Stomach smooth muscle (tissue), 2 donors: ENCODE measurements at regions not wholly inside any gene's neighbourhood (a gene's known extent, or its start where the extent isn't known, plus 50 kb on each side); places are given as distances from the start of the nearest gene placed in this dataset.

Experiments
- H3K27ac ChIP-seq: one replicate; pipeline ENCODE4 v1.7.0; 2013; ENCODE audit warnings: mild to moderate bottlenecking, low read length, inconsistent platforms
- H3K27me3 ChIP-seq, 2 donors: one replicate each; pipeline ENCODE4 v1.7.0; 2013; ENCODE audit warnings: low read length in 2 of 2; ENCODE audit not compliant: insufficient read depth in 2 of 2, control insufficient read depth in 1 of 2
- H3K36me3 ChIP-seq, 2 donors: one replicate each; pipeline ENCODE4 v1.7.0; 2013; ENCODE audit warnings: low read length in 2 of 2; ENCODE audit not compliant: control insufficient read depth in 2 of 2, insufficient read depth in 2 of 2
- H3K4me1 ChIP-seq: one replicate; pipeline ENCODE4 v1.7.0; 2013; ENCODE audit warnings: low read length; ENCODE audit not compliant: control insufficient read depth, insufficient read depth
- H3K4me3 ChIP-seq, 2 donors: one replicate each; pipeline ENCODE4 v1.7.0; 2013; ENCODE audit warnings: low read length in 2 of 2
- H3K9ac ChIP-seq, 2 donors: one replicate each; pipeline ENCODE4 v1.7.0; 2013; ENCODE audit warnings: low read length in 2 of 2, mild to moderate bottlenecking in 1 of 2
- H3K9me3 ChIP-seq, 2 donors: one replicate each; pipeline ENCODE4 v1.7.0; 2013; ENCODE audit warnings: low read length in 2 of 2; ENCODE audit not compliant: control insufficient read depth in 2 of 2
- donor health status: healthy.
- donor health status: Pancreatic carcinoma.

DNA sequence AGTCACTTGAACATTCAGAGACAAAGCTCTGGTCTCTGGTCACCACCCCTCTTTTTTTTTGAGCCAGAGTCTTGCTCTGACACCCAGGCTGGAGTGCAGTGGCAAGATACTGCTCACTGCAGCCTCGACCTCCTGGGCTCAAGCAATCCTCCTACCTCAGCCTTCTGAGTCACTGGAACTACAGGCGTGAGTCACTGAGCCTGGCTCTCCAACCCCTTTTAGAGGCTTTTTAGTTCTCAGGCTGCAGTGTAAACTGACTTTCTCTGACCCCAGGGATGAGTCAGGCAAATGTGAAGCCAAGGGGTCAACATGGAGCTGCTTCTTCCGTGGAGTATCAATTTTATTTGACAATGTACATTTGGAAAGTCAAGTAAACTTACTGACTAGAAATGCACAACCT, 229.2 kb downstream of the PTTG2 start:
- no peaks in the 10 kb centered on the region for H3K27me3 ChIP-seq
- no peaks in the 10 kb centered on the region for H3K36me3 ChIP-seq
- peak overlapping the region; percentile 6 for H3K27ac ChIP-seq
- no peak overlapping the region for H3K9ac ChIP-seq
- peaks cover 25% of the 10 kb centered on the region for H3K4me1 ChIP-seq
- H3K9me3 ChIP-seq = no peaks in the 10 kb centered on the region
- H3K4me3 ChIP-seq = no peak overlapping the region

DNA sequence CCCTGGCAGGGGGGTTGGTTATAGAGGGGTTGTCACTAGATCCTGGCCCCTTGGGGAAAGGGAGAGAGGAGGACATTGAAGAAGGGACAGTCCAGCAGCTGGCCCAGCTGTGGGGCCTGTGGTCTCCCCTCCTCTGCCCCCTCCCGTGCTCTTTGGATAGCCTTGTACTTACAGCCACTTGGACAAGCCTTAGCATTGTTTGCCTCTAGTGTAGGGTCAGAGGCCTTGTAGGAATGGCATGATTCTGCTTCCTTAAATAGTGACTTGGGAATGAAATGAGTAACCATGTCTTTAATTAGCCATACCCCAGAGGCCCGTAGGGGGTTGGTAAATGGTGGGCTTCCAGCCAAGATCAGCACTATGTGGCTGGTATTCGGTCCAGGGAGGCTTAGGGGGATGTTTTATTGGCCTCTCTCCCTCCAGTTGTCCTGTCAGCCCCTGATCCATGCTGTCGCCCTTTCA, 230.6 kb downstream of the PTTG2 start:
- H3K27ac ChIP-seq = peak overlapping the region; percentile 50
- H3K36me3 ChIP-seq = no peaks in the 10 kb centered on the region
- peaks cover 0 to 6% of the 10 kb centered on the region in 2 donors for H3K9me3 ChIP-seq
- H3K4me1 ChIP-seq = peaks cover 25% of the 10 kb centered on the region
- peak overlapping the region; percentile 29 to 35 for H3K4me3 ChIP-seq
- H3K9ac ChIP-seq = peak overlapping the region in 1 of 2 donors; percentile 25
- H3K27me3 ChIP-seq = no peaks in the 10 kb centered on the region

DNA sequence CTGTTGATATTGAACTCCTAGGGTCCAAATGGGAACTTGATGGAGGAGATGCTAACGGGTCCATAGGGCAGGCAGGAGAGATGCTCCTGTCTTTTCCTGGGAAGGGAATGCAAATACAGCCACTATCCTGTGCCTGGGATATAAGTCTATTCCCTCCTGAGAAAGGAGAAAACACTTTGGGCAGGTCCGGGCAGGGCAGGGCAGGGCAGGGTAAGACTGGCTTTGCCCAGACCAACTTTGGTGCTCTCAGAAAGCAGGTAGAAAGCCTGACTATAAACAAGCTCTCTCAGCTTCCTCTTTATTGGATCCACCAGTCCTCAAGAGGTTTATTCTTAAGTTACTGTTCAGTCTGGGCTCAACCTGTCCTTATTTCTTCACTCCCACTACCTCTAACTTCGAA, 232.3 kb downstream of the PTTG2 start:
- no peak overlapping the region for H3K27ac ChIP-seq
- H3K4me1 ChIP-seq = peaks cover 25% of the 10 kb centered on the region
- H3K36me3 ChIP-seq = no peaks in the 10 kb centered on the region
- no peak overlapping the region for H3K9ac ChIP-seq
- no peaks in the 10 kb centered on the region for H3K27me3 ChIP-seq
- no peak overlapping the region for H3K4me3 ChIP-seq
- peaks cover 0 to 7% of the 10 kb centered on the region in 2 donors for H3K9me3 ChIP-seq

DNA sequence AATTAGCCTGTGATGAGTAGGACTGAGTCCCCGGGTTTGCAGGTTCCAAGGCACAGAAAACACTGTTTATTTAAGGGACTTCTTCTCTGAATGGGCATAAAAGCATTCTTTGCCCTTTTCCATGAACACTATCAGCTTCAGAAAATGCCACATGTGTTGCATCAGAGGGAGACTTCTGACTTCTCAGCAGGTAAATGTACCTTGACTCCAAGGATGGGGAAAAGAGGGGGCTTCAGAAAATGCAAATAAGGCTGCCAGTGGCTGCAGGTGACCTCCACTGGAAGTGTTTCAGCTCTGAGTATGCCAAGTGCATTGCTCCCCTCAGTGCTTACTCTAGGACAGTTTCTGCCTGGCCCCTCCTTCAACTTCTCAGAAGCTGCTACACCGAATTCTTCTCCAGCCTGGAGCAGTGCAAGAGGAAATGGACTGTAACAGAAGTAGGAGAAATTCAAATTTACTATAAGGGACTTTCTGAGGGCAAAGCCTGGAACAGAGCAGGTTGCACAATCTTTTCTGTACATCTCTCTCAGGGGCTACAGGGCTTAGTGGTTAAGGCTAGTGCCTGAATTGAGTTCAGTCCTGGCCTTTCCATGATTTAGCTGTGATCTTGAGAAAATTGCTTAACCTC, 233.2 kb downstream of the PTTG2 start:
- Histone ChIP-seq H3K27me3 (no peaks in the 10 kb centered on the region), H3K4me3 (no peak overlapping the region), H3K4me1 (peaks cover 25% of the 10 kb centered on the region), H3K36me3 (no peaks in the 10 kb centered on the region), H3K9ac (no peak overlapping the region), H3K9me3 (peaks cover 0 to 7% of the 10 kb centered on the region in 2 donors), H3K27ac (no peak overlapping the region)

DNA sequence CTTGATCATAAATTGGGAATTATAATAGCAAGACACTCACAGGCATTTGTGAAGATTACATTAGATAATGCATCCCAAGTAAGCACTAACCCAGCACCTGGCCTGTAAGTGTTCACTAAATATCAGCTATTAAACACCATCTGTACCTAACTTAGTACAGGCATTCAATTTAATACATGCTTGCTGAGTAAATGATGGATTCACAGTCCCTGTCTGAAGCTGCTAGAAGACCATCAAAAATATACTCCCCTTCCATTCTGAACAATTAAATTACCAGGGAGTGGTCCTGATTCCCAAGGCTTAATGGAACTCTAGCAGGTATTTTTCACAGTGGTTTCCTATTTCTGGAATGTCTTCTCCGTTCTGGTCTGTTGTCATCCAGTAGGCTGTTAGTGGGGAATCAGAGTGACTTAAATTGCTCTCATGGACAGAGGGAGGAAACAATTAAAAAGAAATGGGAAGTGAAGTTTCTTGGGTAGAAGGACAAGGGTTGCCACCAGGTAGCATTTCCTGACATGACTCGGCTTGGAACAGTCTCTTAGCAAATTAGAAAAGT, 233.9 kb downstream of the PTTG2 start:
- H3K9me3 ChIP-seq = peaks cover 0 to 7% of the 10 kb centered on the region in 2 donors
- H3K27me3 ChIP-seq = no peaks in the 10 kb centered on the region
- no peaks in the 10 kb centered on the region for H3K36me3 ChIP-seq
- no peak overlapping the region for H3K4me3 ChIP-seq
- H3K4me1 ChIP-seq = peaks cover 23% of the 10 kb centered on the region
- no peak overlapping the region for H3K9ac ChIP-seq
- H3K27ac ChIP-seq = no peak overlapping the region

DNA sequence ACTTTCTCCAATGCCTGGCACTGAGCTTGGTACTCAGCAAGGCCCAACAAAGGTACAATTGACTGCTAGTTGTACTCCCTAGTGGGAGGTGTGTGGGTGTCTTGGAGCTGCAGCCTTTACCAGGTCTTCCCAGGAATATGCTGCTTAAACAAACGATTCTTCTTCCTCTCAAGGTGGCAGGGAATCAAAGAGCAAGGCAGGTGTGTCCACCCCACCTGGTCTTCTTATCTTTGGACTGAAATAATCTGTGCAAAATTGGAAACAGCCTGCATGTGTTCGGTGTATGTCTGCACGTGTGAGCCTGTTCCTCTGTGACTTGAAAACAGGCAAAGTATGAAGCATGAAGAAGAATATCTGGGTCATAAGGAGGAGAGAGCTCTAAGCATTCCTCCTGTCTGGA, 235.3 kb downstream of the PTTG2 start:
- H3K9me3 ChIP-seq = peaks cover 0 to 7% of the 10 kb centered on the region in 2 donors
- H3K4me3 ChIP-seq = peak overlapping the region in 1 of 2 donors; percentile 13
- H3K9ac ChIP-seq = no peak overlapping the region
- H3K27me3 ChIP-seq = no peaks in the 10 kb centered on the region
- H3K4me1 ChIP-seq = peaks cover 16% of the 10 kb centered on the region
- H3K36me3 ChIP-seq = no peaks in the 10 kb centered on the region
- no peak overlapping the region for H3K27ac ChIP-seq

DNA sequence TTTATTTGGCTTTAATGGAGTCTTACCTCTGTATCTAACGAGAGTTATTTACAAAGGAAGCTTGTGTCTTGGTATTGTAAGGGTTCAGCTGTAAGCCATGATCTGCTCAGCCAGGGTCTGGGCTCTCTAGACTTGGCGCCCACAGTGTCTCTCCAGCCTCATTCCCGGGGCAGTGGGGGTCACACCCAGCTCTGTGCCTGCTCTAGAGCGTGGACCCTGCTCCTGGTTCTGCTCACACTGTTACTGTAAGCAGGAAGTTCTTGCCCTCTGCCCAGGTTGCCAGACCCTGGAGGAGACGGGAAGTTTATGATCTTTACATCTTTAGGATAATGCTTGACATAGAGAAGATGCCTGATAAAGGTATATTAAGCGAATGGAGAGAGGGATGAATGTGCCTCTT, 235.7 kb downstream of the PTTG2 start:
- Histone ChIP-seq H3K4me1 (peaks cover 12% of the 10 kb centered on the region), H3K27me3 (no peaks in the 10 kb centered on the region), H3K36me3 (no peaks in the 10 kb centered on the region), H3K9ac (no peak overlapping the region), H3K4me3 (no peak overlapping the region), H3K9me3 (peaks cover 0 to 7% of the 10 kb centered on the region in 2 donors), H3K27ac (no peak overlapping the region)

DNA sequence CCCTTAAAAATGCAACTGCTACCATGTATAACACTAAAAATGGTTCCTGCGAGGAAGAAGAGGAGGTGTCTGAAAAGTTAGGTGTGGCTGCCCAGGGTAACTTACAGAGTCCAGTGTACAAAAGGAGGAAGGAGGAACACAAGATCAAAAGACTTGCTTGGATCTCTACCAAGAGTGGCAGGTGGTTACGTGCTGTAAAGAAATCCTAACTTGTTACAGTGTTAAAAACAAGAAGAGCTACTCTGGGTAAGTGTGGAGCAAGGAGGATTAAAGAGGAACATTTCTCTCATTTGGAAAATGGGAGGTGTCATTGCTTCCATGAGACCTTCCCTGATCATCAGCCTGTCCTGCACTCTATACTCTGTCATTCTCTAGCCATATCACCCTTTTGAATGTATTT, 242.0 kb downstream of the PTTG2 start:
- H3K27ac ChIP-seq = no peak overlapping the region
- no peaks in the 10 kb centered on the region for H3K36me3 ChIP-seq
- no peaks in the 10 kb centered on the region for H3K27me3 ChIP-seq
- no peaks in the 10 kb centered on the region for H3K4me1 ChIP-seq
- no peak overlapping the region for H3K9ac ChIP-seq
- H3K9me3 ChIP-seq = no peaks in the 10 kb centered on the region
- no peak overlapping the region for H3K4me3 ChIP-seq

DNA sequence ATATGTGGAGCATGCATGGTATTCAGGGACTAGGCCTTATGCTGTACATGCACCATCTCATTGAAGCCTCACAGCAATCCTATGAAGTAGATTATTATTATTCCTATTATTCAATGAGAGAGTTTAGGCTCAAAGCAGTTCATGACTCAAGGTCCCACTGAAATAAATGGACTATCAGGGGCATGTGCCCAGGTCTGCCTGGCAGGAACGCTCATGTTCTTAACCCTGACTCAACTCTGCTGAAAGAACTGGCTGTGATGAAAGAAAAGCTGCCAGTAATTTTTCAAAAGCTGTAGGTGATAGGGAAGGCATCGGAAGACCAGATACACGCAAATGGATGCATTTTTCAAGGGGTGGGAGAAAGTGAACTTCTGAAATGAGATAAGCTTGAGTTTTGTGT, 243.4 kb downstream of the PTTG2 start:
- no peaks in the 10 kb centered on the region for H3K27me3 ChIP-seq
- no peak overlapping the region for H3K9ac ChIP-seq
- no peak overlapping the region for H3K27ac ChIP-seq
- no peak overlapping the region for H3K4me3 ChIP-seq
- H3K4me1 ChIP-seq = no peaks in the 10 kb centered on the region
- no peaks in the 10 kb centered on the region for H3K36me3 ChIP-seq
- no peaks in the 10 kb centered on the region for H3K9me3 ChIP-seq

DNA sequence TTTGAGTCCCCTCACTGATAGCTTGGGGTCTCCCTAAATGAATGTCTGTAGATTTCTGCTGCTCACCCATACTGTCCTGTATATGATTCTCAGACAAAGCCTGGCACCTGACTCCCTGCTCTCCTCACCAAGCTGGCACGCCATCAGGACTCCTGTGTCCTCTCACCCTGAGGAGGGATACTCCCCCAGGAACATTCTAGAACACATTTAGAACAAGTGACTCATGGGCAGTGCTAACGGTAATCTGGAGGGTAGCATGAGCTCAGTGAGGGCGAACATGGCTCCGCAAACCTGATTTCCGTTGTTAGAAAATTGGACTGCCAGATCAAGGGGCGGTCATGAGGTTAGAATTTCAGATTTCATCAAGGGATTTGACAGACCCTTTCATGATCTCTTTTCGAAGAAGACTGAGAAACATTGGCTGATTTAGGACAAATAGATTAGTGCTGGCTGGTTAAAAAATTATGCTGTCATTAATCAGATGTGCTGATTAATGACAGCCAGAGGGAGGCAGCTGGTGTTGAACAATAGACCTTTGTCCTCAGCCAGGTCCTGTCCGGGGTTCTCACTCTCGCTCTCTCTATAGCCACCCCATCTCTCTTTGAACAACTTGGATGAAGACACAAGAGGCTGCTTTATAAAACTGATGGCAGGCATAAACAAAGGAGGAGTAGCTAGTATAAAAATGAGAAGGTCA, 244.3 kb downstream of the PTTG2 start:
- Histone ChIP-seq H3K27me3 (no peaks in the 10 kb centered on the region), H3K27ac (no peak overlapping the region), H3K9me3 (no peaks in the 10 kb centered on the region), H3K36me3 (no peaks in the 10 kb centered on the region), H3K4me3 (no peak overlapping the region), H3K4me1 (no peaks in the 10 kb centered on the region), H3K9ac (no peak overlapping the region)

DNA sequence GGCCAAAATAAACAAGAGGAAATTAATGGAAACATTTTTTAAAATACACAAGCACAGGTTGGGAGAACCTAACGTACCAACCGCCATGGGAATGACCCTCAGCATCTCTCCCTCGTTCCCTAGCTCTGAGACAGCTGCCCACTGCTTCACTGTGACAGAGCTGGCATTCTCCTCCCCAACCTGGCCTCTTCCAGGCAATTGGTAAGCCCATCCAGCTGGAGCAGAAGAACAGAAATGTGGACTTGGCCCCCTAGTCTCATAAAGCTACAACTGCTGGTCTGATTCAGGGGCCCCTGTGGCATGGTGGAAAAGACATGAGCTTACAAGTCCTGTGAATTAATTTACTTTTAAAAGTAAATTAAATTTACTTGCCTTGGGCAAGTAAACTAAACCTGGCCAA, 245.1 kb downstream of the PTTG2 start:
- Histone ChIP-seq H3K36me3 (no peaks in the 10 kb centered on the region), H3K9ac (no peak overlapping the region), H3K4me1 (peaks cover 2% of the 10 kb centered on the region), H3K4me3 (no peak overlapping the region), H3K9me3 (no peaks in the 10 kb centered on the region), H3K27me3 (no peaks in the 10 kb centered on the region), H3K27ac (no peak overlapping the region)
